ENCODE measurements at regions not wholly inside any gene's neighbourhood (a gene's known extent, or its start where the extent isn't known, plus 50 kb on each side); places are given as distances from the start of the nearest gene placed in this dataset.
A peak's percentile ranks its signal among the peaks of the same experiment; 100 is the strongest.

DNA sequence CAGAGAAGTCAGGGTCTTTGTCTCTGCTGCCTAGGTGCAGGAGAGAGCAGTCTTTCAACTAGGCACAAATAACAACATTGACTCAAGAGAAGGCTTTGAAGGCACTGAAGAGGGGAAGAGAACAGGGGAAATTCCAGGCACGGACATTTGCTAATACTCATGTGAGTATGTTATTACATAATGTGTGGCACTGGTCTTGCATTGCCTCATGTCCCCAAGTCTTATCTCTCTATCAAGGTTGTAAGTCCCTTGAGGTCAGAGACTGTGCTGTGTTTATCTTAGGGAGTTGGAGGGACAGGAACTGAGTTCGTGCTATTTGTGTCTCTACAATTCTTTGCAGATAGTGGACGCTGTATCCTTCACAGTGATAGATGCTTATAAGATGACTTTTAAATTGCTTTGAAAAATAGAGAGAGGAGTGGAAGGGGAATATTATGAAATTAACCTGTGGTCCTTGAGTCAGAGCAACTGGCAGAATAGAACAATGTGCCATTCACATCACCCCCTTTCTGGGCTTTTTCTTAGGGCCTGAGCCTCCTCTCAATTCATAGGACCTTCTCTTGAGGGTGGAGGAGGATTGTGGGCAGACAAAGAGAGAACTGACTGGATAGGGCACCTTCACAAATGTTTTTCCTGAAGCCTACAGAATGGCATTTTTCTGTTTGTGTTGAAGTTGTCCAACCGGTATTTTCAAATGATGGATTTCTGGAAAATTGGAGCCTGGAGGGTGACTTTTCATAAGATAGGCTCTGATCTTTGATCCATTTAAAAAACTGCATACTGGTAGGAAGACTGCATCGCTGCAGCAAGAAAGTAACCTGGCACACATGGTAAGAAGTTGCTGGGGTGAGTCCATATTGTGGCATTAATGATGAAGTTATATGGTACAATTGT is 96.6 kb upstream of the CXCR4 start:
- H3K4me3 ChIP-seq (replicated peaks; ENCODE audit: low read depth, low read length): no peak overlapping the region
- no peak for TF ChIP-seq CTCF (IDR thresholded peaks at IDR 0.05; ENCODE audit: low read length, missing control alignments)
- DNase-seq (ENCODE audit: low read depth): peak; percentile 9

DNA sequence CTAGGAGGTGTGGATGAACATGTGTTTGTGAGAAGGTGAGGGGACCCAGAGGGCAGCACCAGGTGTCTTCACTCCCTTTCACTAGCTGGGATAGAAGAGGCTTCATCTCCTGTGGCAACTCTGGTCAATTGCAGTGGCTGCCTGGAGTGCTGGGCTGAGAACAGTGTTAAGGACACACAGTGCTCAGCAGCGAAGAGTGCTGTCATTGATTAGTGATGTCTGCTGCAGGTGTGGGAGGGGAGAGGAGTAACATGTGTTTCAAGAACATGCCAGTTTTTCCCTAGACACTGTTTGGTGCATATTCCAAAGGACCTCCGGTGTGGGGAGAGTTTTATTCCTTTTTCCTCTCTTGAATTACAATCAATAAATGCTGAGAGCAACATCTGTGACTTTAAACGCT is 95.9 kb upstream of the CXCR4 start:
- TF ChIP-seq CTCF (IDR thresholded peaks at IDR 0.05; ENCODE audit: low read length, missing control alignments): no peak
- DNase-seq (ENCODE audit: low read depth): no peak
- no peak overlapping the region for H3K4me3 ChIP-seq (replicated peaks; ENCODE audit: low read depth, low read length)

- TF ChIP-seq CTCF (IDR thresholded peaks at IDR 0.05; ENCODE audit: low read length, missing control alignments): no peak
- H3K4me3 ChIP-seq (replicated peaks; ENCODE audit: low read depth, low read length): no peak overlapping the region
- no peak for DNase-seq (ENCODE audit: low read depth)
These were observed 94.8 kb upstream of the CXCR4 start for GRCh38 chr2:136212426-136213378.

DNA sequence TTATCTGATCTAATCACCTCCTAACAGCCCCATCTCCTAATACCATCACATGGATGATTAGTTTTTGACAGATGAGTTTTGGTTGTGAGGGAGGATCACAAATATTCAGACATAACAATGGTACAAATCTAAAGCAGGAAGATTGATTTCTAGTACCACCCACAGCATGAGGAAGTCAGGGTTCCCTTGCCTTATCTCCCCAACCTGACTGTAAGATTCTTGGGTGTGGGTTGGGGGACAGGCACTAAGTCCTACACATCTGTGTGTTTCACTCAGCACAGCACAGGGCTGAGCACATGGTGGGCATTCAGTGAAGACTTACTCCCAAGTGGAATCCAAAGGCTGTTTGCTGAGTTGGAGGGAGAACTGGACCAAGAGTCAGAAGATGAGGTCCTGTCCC is 93.8 kb upstream of the CXCR4 start:
- TF ChIP-seq CTCF (IDR thresholded peaks at IDR 0.05; ENCODE audit: low read length, missing control alignments): no peak
- no peak overlapping the region for H3K4me3 ChIP-seq (replicated peaks; ENCODE audit: low read depth, low read length)
- DNase-seq (ENCODE audit: low read depth): no peak

- H3K4me3 ChIP-seq (replicated peaks; ENCODE audit: low read depth, low read length): no peak overlapping the region
- no peak for DNase-seq (ENCODE audit: low read depth)
- no peak for TF ChIP-seq CTCF (IDR thresholded peaks at IDR 0.05; ENCODE audit: low read length, missing control alignments)
These were observed 92.9 kb upstream of the CXCR4 start for GRCh38 chr2:136210822-136211221.

GRCh38 chr2:136210455-136210805 is 92.5 kb upstream of the CXCR4 start:
- H3K4me3 ChIP-seq (replicated peaks; ENCODE audit: low read depth, low read length): no peak overlapping the region
- no peak for TF ChIP-seq CTCF (IDR thresholded peaks at IDR 0.05; ENCODE audit: low read length, missing control alignments)
- DNase-seq (ENCODE audit: low read depth): no peak
